Cardiac fibroblast (primary cell): ENCODE measurements at regions not wholly inside any gene's neighbourhood (a gene's known extent, or its start where the extent isn't known, plus 50 kb on each side); places are given as distances from the start of the nearest gene placed in this dataset.

ENCODE experiments used
- DNase-seq, 2 donors: peaks; one replicate each; pipeline versions ENCODE4 v3.0.0 to v3.0.0-alpha.2; 2010; ENCODE audit warnings: low read depth in 2 of 2
- H3K4me3 ChIP-seq, 2 donors: replicated peaks in 1 of 2; 1 replicate in 1 of 2; 2 replicates in 1 of 2; pipeline ENCODE4 v1.5.1; 2011; ENCODE audit warnings: low read depth in 2 of 2, low read length in 2 of 2, mild to moderate bottlenecking in 2 of 2, moderate library complexity in 1 of 2
- TF ChIP-seq, protein P1 (sequence below): IDR thresholded peaks from one replicate; pipeline ENCODE4 v1.5.1; 2011; ENCODE audit warnings: low read depth, mild to moderate bottlenecking, low read length, inconsistent platforms

DNA sequence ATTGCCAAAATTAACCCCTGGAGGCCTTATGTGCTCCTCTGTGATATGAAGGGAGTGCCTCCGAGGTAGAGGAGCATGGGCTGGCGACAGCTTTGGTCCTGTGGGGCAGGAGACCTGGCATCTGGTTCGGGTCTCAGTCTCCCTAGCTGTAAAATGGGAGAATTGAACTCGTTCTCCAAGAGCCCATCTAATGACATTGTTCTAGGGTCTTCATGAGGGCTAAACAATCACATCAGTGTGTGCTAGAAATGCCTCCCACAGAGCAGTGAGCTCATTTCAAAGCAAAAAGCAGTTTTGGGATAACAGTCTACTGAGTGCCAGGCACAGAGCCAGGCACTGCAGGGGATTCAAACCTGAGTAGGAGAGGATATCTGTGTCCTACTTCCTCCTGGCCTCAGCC is 248.0 kb downstream of the RPS24 start:
- no peak overlapping the region for H3K4me3 ChIP-seq
- TF ChIP-seq, protein P1, sequence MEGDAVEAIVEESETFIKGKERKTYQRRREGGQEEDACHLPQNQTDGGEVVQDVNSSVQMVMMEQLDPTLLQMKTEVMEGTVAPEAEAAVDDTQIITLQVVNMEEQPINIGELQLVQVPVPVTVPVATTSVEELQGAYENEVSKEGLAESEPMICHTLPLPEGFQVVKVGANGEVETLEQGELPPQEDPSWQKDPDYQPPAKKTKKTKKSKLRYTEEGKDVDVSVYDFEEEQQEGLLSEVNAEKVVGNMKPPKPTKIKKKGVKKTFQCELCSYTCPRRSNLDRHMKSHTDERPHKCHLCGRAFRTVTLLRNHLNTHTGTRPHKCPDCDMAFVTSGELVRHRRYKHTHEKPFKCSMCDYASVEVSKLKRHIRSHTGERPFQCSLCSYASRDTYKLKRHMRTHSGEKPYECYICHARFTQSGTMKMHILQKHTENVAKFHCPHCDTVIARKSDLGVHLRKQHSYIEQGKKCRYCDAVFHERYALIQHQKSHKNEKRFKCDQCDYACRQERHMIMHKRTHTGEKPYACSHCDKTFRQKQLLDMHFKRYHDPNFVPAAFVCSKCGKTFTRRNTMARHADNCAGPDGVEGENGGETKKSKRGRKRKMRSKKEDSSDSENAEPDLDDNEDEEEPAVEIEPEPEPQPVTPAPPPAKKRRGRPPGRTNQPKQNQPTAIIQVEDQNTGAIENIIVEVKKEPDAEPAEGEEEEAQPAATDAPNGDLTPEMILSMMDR: no peak
- no peak for DNase-seq

DNA sequence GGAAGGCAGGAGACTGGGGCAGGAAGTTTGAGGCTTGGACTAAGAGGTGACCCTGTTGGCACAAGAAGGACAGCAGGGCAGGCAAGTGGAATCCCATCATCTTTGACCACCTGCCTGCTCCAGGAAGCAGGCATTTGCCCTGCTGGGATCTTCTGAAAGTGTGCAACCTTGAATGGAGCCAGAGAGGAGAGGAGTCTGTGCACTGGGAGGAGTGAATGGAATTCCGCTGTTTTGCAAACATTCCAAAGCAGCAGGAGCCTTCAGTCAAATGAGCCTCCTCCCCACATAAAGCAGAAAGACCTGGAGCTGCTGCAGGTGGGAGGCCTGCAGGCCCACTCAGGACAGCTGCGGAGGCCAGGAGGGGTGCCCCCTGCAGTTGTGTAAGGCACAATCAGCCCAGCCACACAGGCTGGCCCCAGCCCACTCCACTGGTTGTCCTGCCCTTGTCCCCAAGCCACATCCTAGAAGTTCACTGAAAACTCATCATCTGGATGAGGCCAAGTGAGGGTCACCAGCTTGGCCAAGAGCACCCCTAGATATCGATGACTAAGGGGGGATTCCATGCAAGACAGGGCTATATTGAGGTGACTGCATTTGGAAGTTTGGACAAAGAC is 249.5 kb downstream of the RPS24 start:
- TF ChIP-seq, protein P1: no peak
- no peak overlapping the region for H3K4me3 ChIP-seq
- DNase-seq: no peak

DNA sequence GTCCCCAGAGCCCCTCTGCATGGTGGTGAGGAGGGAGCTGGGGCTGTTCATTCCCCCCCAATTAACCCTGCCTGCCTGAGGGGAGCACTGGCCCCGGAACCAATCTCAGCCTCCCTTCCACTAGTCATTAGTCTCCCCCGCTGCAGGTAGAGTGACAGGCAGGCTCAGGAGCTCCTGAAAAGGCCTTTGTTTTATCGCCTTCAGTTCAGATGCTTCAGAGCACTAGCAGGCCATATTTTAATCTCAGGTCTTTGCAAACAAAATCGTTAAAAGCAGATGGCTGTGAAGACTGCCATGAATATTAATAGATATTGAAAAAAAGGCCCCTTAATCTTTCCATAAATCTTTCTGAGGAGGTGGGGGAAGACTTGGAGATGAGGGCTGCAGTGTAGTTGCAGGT is 250.7 kb downstream of the RPS24 start:
- no peak for DNase-seq
- H3K4me3 ChIP-seq: no peak overlapping the region
- TF ChIP-seq, protein P1: no peak

DNA sequence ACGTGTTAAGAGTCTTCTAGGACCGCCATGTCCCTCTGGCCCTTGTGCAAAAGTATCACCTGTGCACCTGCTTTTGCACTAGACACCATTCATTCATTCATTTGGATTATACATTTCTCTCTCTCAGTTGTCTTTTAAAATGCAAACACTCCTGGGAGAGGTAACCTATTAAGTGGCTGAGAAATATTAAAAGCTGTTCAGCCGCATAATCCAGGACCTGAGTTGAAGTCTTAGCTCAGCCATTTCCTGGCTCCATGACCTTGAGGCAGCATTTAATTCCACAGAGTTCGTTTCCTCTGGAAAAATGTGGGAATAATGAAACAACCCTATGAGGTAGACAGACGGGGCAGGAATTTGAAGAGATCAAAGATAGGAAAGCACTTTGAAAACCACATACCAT is 251.6 kb downstream of the RPS24 start:
- H3K4me3 ChIP-seq: no peak overlapping the region
- TF ChIP-seq, protein P1: no peak
- DNase-seq: no peak

DNA sequence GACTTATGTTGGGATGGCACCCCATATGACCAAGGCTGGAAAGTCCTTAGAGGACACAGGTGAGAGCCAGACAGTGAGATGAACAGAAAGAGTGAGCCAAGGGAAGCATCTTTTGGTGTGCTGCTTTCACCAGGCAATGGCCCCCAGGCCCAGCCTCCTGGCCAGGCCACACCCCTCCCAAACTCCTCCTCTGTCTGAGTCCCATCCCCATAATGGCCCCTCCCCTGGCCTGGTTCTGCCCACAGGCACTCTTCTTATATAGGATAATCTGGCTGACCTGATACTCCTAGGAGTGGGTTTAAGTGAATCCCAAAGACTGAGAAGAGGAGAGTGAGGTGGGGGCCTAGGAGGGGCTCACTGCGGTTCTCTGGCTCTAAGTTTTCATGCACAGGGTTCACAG is 252.5 kb downstream of the RPS24 start:
- DNase-seq: no peak
- H3K4me3 ChIP-seq: no peak overlapping the region
- TF ChIP-seq, protein P1: no peak

DNA sequence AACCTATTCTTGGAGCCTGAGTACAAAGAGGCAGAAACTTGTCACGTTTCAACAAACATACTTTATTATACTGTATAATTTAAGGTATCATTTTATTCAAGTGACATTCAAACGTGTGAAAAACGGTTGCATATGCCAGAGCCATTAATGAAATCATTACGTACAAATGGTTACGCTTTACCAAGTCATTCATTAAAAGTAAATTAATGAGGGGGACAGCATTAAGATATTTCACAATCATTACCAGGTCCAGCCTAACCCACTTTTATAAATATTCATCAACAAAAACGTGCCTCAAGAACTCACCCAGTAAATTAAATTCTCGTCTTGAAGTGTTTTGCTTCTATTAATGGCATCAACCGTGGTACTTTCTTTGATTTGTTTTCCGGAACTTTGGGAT is 253.0 kb downstream of the RPS24 start:
- TF ChIP-seq, protein P1: no peak
- no peak for DNase-seq
- H3K4me3 ChIP-seq: no peak overlapping the region

DNA sequence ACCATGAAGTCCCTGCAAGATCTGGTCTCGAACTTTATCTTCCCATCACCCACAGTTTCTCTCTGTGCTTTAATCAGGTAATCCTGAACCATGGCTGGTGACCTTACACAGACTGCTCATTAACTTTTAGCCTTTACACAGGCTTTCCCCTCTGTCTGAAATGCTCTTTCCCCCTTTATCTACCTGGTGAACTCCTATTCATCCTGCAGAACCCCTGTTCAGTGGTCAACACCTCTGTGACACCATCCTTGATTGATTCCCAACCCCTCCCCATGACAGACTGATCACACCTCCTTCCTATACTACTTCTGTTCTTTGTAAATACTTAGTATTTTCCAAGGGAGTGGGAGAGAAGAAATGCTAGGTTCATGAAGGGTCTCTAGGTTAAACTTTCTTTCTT is 254.0 kb downstream of the RPS24 start:
- TF ChIP-seq, protein P1: no peak
- no peak for DNase-seq
- no peak overlapping the region for H3K4me3 ChIP-seq
